ENCODE measurements at regions not wholly inside any gene's neighbourhood (a gene's known extent, or its start where the extent isn't known, plus 50 kb on each side); places are given as distances from the start of the nearest gene placed in this dataset.

DNA sequence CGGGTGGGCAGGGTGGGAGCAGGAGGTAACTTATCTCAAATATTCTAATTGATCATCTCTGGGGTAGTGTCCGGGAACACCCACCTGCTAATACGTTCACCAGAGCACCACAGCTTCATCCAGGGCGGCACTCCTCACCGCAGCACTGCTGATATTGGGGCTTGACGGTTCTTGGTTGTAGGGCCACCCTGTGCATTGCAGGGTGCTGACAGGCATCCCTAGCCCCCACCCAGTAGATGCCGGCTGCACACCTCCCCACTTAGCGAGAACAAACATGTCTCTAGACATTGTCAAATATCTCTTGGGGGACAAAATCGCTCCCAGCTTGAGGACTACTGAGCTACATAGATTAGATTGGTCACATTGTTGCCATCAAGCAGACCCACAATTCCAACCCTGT, 73.9 kb upstream of the WASF3 start:
- Histone ChIP-seq H3K4me3 (no peak overlapping the region), H3K27me3 (no peaks in the 10 kb centered on the region), H3K9me2 (replicated peaks; ENCODE audit: insufficient read depth) (no peaks in the 10 kb centered on the region), H3K9me3 (ENCODE audit: low read depth) (no peaks in the 10 kb centered on the region), H3K79me2 (no peaks in the 10 kb centered on the region), H3K4me2 (no peak overlapping the region), H3K4me1 (ENCODE audit: insufficient read depth) (no peaks in the 10 kb centered on the region), H3K27ac (no peak overlapping the region), H3K36me3 (replicated peaks; ENCODE audit: insufficient read depth, low read depth) (no peaks in the 10 kb centered on the region), H2AFZ (no peak overlapping the region), H4K20me1 (ENCODE audit: insufficient read depth, poor library complexity, severe bottlenecking) (no peaks in the 10 kb centered on the region)
- no peak for DNase-seq (ENCODE audit: low spot score)
- 79% methylated on average over 9 of the region's 9 CpGs for WGBS (ENCODE audit: low lambda C conversion rate, missing lambda C conversion rate)
- TF ChIP-seq, protein P1, sequence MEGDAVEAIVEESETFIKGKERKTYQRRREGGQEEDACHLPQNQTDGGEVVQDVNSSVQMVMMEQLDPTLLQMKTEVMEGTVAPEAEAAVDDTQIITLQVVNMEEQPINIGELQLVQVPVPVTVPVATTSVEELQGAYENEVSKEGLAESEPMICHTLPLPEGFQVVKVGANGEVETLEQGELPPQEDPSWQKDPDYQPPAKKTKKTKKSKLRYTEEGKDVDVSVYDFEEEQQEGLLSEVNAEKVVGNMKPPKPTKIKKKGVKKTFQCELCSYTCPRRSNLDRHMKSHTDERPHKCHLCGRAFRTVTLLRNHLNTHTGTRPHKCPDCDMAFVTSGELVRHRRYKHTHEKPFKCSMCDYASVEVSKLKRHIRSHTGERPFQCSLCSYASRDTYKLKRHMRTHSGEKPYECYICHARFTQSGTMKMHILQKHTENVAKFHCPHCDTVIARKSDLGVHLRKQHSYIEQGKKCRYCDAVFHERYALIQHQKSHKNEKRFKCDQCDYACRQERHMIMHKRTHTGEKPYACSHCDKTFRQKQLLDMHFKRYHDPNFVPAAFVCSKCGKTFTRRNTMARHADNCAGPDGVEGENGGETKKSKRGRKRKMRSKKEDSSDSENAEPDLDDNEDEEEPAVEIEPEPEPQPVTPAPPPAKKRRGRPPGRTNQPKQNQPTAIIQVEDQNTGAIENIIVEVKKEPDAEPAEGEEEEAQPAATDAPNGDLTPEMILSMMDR (IDR thresholded peaks at IDR 0.05; ENCODE audit: poor library complexity) = no peak
- TF ChIP-seq EZH2phosphoT487 (IDR thresholded peaks at IDR 0.05; ENCODE audit: low read depth, severe bottlenecking, unreplicated experiment) (no peak), EZH2 (IDR thresholded peaks at IDR 0.05; ENCODE audit: borderline replicate concordance) (no peak)

DNA sequence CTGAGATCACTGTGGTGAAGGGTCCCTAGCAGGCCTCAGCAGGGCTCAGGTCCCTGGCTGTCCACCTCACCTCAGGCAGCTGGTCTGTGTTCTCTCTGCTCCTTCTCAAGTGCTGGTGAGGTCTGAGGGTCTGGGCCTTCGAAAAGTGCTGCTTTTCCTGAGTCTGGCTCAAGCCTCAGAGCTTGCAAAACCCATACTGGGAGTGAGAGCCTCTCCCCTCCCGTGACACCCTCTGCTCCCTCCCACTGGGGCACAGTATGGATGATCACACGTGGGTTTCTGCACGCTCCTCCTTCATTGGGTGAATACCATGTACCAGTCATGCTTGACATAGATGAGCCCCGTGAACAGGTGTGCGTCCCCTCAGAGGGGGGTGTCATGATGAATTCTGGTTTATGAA, 73.3 kb upstream of the WASF3 start:
- no peak overlapping the region for H3K4me2 ChIP-seq
- H4K20me1 ChIP-seq (ENCODE audit: insufficient read depth, poor library complexity, severe bottlenecking) = no peaks in the 10 kb centered on the region
- H2AFZ ChIP-seq = no peak overlapping the region
- H3K9me2 ChIP-seq (replicated peaks; ENCODE audit: insufficient read depth) = no peaks in the 10 kb centered on the region
- no peaks in the 10 kb centered on the region for H3K79me2 ChIP-seq
- H3K4me3 ChIP-seq = no peak overlapping the region
- H3K27ac ChIP-seq = no peak overlapping the region
- H3K27me3 ChIP-seq = no peaks in the 10 kb centered on the region
- no peaks in the 10 kb centered on the region for H3K4me1 ChIP-seq (ENCODE audit: insufficient read depth)
- DNase-seq (ENCODE audit: low spot score) = no peak
- TF ChIP-seq, protein P1 (IDR thresholded peaks at IDR 0.05; ENCODE audit: poor library complexity) = no peak
- TF ChIP-seq EZH2 (IDR thresholded peaks at IDR 0.05; ENCODE audit: borderline replicate concordance) (no peak), EZH2phosphoT487 (IDR thresholded peaks at IDR 0.05; ENCODE audit: low read depth, severe bottlenecking, unreplicated experiment) (no peak)
- no peaks in the 10 kb centered on the region for H3K36me3 ChIP-seq (replicated peaks; ENCODE audit: insufficient read depth, low read depth)
- H3K9me3 ChIP-seq (ENCODE audit: low read depth) = no peaks in the 10 kb centered on the region
- WGBS (ENCODE audit: low lambda C conversion rate, missing lambda C conversion rate) = 86% methylated on average over 6 of the region's 6 CpGs

DNA sequence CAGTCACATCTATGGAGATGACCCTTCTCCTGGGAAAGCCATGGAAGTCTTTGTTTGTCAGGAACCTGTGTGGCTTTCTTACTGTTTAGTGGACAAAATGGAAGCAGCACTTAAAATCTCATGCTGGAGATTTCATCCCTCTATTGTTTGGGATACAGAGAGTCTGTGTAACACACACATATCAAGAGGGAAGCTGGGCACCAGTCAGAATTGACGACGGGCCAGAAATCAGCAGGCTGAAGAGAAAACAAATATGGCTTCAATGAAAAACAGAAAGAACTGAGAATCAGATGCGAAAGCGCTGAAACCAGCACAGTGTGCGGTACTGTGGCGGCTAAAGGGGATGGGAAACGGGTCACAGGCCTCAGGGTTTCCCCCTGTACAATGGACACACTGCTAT, 72.2 kb upstream of the WASF3 start:
- H3K27me3 ChIP-seq = no peaks in the 10 kb centered on the region
- no peaks in the 10 kb centered on the region for H3K9me3 ChIP-seq (ENCODE audit: low read depth)
- no peak for DNase-seq (ENCODE audit: low spot score)
- no peaks in the 10 kb centered on the region for H3K9me2 ChIP-seq (replicated peaks; ENCODE audit: insufficient read depth)
- H3K36me3 ChIP-seq (replicated peaks; ENCODE audit: insufficient read depth, low read depth) = no peaks in the 10 kb centered on the region
- H3K27ac ChIP-seq = no peak overlapping the region
- no peak overlapping the region for H3K4me3 ChIP-seq
- no peaks in the 10 kb centered on the region for H4K20me1 ChIP-seq (ENCODE audit: insufficient read depth, poor library complexity, severe bottlenecking)
- H3K4me2 ChIP-seq = no peak overlapping the region
- TF ChIP-seq, protein P1 (IDR thresholded peaks at IDR 0.05; ENCODE audit: poor library complexity) = no peak
- TF ChIP-seq EZH2 (IDR thresholded peaks at IDR 0.05; ENCODE audit: borderline replicate concordance) = no peak
- TF ChIP-seq EZH2phosphoT487 (IDR thresholded peaks at IDR 0.05; ENCODE audit: low read depth, severe bottlenecking, unreplicated experiment) = no peak
- H3K4me1 ChIP-seq (ENCODE audit: insufficient read depth) = no peaks in the 10 kb centered on the region
- H2AFZ ChIP-seq = no peak overlapping the region
- 88% methylated on average over 7 of the region's 7 CpGs for WGBS (ENCODE audit: low lambda C conversion rate, missing lambda C conversion rate)
- no peaks in the 10 kb centered on the region for H3K79me2 ChIP-seq

DNA sequence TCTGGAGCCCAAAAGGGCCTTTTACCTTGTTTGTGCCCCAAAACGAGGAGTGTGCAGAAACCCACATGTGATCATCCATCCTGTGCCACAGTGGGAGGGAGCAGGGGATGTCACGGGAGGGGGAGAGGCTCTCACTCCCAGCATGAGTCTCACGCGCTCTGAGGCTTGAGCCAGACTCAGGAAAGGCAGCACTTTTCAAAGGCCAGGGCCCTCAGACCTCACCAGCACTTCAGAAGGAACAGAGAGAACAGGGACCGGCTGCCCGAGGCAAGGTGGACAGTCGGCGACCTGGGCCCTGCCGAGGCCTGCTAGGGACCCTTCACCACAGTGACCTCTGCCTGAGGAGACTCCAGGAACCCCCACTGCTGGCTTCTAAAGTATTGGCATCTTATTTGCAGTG, 71.7 kb upstream of the WASF3 start:
- H3K27ac ChIP-seq = no peak overlapping the region
- no peak overlapping the region for H2AFZ ChIP-seq
- WGBS (ENCODE audit: low lambda C conversion rate, missing lambda C conversion rate) = 69% methylated on average over 9 of the region's 9 CpGs

More for the DNA sequence above, 71.7 kb upstream of the WASF3 start:
- no peak for TF ChIP-seq EZH2phosphoT487 (IDR thresholded peaks at IDR 0.05; ENCODE audit: low read depth, severe bottlenecking, unreplicated experiment)
- TF ChIP-seq, protein P1 (IDR thresholded peaks at IDR 0.05; ENCODE audit: poor library complexity) = no peak
- no peak for TF ChIP-seq EZH2 (IDR thresholded peaks at IDR 0.05; ENCODE audit: borderline replicate concordance)
- no peak overlapping the region for H3K4me2 ChIP-seq
- no peaks in the 10 kb centered on the region for H3K36me3 ChIP-seq (replicated peaks; ENCODE audit: insufficient read depth, low read depth)
- no peaks in the 10 kb centered on the region for H3K27me3 ChIP-seq
- no peaks in the 10 kb centered on the region for H3K79me2 ChIP-seq
- DNase-seq (ENCODE audit: low spot score) = no peak
- H3K9me2 ChIP-seq (replicated peaks; ENCODE audit: insufficient read depth) = no peaks in the 10 kb centered on the region
- H3K4me1 ChIP-seq (ENCODE audit: insufficient read depth) = no peaks in the 10 kb centered on the region
- no peak overlapping the region for H3K4me3 ChIP-seq
- no peaks in the 10 kb centered on the region for H4K20me1 ChIP-seq (ENCODE audit: insufficient read depth, poor library complexity, severe bottlenecking)
- H3K9me3 ChIP-seq (ENCODE audit: low read depth) = no peaks in the 10 kb centered on the region
